GM20000 (cell line): ENCODE measurements at regions not wholly inside any gene's neighbourhood (a gene's known extent, or its start where the extent isn't known, plus 50 kb on each side); places are given as distances from the start of the nearest gene placed in this dataset.

ENCODE experiments used
- DNase-seq: peaks from one replicate; pipeline ENCODE4 v3.0.0; 2012; ENCODE audit warnings: low spot score
- TF ChIP-seq, protein P1 (sequence below): IDR thresholded peaks from 2 replicates; pipeline ENCODE4 v1.5.1; 2012; ENCODE audit warnings: mild to moderate bottlenecking, control low read depth; ENCODE audit errors: extremely low read depth, missing control alignments

DNA sequence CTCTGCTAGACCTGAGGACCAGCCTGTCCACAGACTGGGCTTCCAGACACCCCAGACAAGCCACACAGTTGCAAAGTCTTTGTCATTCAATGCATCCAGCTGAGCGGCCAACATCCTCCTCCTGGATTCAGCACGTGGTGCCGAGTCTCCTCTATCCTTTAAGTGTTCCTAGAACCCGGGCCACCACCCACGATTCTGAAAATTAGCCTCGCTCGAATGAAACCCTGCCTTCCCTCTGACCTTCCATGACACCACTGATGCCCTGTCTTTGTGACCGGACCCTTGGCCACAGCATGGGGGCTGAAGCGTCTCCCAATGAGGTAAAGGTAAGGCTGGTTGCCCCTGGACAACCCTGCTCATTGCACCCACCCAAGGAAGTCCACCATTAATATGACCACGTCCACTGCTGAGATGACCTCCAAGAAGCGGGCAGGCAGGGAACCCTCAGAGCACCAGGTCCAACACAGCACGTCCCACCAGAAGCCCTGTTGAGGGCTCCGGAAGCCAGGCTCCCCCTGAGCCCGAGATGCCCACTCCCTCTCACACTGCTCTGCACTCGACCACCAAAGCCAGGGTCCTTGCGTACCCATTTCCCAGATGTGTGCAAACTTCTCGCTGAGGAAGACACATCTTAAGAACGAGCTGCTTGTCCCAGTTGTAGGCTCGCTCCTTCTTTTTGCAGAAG is 279.0 kb downstream of the CTTN start:
- TF ChIP-seq, protein P1, sequence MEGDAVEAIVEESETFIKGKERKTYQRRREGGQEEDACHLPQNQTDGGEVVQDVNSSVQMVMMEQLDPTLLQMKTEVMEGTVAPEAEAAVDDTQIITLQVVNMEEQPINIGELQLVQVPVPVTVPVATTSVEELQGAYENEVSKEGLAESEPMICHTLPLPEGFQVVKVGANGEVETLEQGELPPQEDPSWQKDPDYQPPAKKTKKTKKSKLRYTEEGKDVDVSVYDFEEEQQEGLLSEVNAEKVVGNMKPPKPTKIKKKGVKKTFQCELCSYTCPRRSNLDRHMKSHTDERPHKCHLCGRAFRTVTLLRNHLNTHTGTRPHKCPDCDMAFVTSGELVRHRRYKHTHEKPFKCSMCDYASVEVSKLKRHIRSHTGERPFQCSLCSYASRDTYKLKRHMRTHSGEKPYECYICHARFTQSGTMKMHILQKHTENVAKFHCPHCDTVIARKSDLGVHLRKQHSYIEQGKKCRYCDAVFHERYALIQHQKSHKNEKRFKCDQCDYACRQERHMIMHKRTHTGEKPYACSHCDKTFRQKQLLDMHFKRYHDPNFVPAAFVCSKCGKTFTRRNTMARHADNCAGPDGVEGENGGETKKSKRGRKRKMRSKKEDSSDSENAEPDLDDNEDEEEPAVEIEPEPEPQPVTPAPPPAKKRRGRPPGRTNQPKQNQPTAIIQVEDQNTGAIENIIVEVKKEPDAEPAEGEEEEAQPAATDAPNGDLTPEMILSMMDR = no peak
- DNase-seq = no peak

DNA sequence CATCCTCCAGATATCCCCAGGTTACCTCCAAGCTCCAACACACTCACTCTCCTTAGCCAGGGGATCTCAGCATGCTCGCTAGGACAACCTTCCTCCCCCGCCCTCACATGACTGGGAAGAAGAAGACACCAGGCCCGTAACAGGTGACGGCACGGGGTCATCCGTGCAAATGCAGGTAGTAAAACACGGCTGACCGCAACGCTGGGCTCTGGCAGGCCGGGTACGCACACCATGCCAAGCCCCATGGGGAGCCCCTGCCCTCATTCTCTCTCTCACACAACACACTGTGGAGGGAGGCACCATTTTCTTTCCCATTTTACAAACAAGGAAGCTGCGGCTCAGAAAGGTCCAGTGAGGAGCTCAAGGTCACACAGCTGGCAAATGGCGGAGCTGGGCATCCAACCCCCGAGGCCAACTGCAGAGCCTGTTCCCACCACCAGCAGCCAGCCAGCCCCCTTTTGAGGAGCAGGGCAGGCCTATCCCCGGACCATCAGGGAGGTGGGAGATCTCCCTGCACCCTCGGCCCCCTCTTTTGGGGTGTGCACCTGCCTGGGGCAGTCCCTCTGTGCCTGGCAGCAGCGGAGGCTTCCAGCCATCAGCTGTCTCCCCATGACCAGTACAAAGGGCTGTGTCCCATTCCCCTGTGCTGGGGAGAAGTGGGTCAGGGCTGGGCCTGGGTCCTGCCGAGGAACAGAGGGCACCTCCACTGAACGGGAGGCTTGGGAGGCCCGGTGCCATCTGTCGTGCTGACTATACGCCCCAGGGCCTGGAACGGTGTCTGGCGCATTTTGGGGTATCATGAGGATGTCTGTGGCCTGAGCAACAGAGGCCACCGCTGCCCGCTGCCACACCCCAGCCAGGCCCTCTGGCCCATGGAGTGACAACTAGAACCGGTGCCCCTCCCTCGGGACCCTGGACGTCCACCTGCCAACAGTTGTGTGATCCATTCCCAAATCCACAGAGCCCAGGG is 280.9 kb downstream of the CTTN start:
- DNase-seq = no peak
- TF ChIP-seq, protein P1 = no peak

DNA sequence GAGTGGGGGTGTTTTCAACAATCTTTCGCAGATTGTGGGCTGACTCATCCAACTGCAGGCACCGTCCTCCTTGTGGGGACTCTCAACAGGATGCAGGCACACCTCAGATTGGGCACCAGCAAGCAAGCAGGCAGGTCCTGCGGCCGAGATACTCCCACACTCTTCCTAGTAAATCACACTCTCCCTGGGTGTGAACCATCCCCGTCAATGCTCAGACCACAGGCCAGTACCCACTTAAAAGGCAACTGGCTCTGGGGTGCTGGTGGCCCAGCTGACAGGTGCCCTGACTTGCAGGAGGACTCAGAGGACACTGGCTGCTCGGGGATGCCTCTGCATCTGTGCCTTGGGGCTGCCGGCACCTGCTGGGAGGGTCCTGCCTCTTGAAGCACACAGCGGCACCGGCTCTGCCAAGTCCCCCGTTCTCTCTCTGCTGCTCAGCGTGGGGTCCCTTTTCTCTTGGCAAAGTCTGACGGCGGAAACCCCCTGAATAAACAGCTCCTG is 282.5 kb downstream of the CTTN start:
- TF ChIP-seq, protein P1 = no peak
- DNase-seq = no peak

DNA sequence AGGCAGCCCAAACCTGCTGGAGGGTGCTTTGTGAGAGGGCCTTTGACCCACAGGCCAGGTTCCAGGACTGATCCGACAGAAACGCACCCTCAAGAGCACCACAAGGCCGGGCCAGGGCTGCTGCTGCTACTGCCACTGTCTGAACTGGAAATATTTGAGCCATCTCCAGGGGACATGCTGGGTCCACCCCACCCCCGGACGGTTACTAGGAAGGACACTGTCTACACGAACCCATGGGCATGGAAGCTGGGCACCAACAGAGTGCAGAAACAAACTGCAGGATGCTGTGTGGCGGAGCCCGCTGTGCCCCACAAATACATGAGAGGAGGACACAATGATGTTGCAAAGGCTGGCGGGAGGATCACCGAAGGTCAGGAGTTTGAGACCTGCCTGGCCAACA is 283.7 kb downstream of the CTTN start:
- TF ChIP-seq, protein P1 = no peak
- no peak for DNase-seq

DNA sequence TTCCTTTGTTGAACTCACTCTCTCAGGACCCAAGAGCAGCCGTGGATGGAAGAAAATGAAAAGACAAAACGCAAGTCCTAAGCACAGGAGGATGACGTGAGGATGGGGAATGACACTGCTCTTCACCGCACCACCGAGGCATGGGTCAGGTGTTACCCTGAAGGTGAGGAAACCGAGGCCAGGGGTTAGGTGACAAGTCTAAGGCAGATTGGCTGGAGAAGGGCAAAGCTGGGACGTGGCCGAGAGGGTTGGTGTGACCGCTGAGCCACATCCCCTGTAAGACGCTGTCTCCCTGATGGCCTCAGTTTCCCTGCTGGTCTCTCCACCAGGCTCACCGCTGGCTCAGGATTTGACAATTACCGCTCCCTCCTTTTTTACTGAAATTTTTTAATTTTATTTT is 284.4 kb downstream of the CTTN start:
- TF ChIP-seq, protein P1 = no peak
- DNase-seq = no peak

DNA sequence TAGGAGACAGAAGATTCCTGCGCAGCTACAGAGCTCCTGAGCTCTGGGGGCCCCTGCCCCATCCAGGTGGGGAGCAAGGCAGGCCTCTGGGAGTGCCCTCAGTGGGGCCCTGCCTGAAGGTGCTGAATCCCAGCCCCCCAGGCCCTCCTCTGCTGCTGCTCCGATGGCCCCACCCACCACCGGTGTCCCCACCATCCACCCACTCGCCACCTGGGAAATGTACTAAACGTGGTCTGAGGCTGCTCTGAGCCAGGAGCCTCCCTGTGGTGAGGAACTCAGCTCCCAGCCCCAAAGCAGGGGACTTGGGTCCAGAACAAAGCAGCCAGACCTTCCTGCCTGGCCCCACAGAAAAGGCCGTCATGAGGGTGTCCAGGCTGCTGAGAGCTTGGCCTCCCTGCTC is 289.4 kb downstream of the CTTN start:
- TF ChIP-seq, protein P1 = no peak
- no peak for DNase-seq

DNA sequence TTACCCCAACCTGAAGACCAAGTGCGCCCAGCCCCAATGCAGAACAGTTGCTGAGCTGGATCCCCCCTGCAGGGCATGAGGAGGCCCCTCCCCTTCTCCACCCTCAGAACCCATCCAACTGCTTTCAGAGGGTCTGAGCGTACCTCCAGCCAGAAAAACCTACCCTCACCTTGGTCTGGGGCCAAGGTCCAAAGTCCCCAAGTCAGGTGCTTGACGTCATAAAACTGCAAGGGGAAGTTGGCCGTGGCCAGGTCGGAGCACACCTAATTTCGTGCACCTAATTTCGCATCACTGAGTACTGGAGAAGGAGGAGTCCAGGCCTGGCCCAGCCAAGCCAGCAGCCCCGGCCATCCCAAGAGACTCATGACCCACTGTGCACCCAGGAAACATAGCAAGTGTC is 289.8 kb downstream of the CTTN start:
- DNase-seq = no peak
- TF ChIP-seq, protein P1 = no peak
